Suprapubic skin (tissue), 4 donors: ENCODE measurements at regions not wholly inside any gene's neighbourhood (a gene's known extent, or its start where the extent isn't known, plus 50 kb on each side); places are given as distances from the start of the nearest gene placed in this dataset.

Experiments
- DNase-seq, 2 donors: peaks; one replicate each; pipeline ENCODE4 v3.0.0-alpha.2; 2019; ENCODE audit warnings: low spot score in 2 of 2
- H3K27ac ChIP-seq: fragments of 200-600 bp; sonication (generic); one replicate; pipeline ENCODE4 v1.5.1; 2019
- H3K27me3 ChIP-seq: fragments of 200-600 bp; sonication (generic); one replicate; pipeline ENCODE4 v1.5.1; 2019
- H3K36me3 ChIP-seq: fragments of 200-600 bp; sonication (generic); one replicate; pipeline ENCODE4 v1.5.1; 2019
- H3K4me1 ChIP-seq: fragments of 200-600 bp; sonication (generic); one replicate; pipeline ENCODE4 v1.5.1; 2019
- H3K4me3 ChIP-seq: fragments of 200-600 bp; sonication (generic); one replicate; pipeline ENCODE4 v1.5.1; 2019; ENCODE audit warnings: mild to moderate bottlenecking
- H3K9me3 ChIP-seq: fragments of 200-600 bp; sonication (generic); one replicate; pipeline ENCODE4 v1.5.1; 2019
- CTCF ChIP-seq, 2 donors: fragments of 200-600 bp in 1 of 2; fragments of 450-650 bp in 1 of 2; sonication (generic) in 1 of 2; IDR thresholded peaks; one replicate each; pipeline ENCODE4 v1.5.1; 2016 to 2019; ENCODE audit warnings: antibody characterized with exemption in 2 of 2, mild to moderate bottlenecking in 1 of 2, moderate library complexity in 1 of 2
- EP300 ChIP-seq: sonication (generic); formaldehyde crosslinking; IDR thresholded peaks from one replicate; pipeline ENCODE4 v1.6.1; 2017; ENCODE audit warnings: antibody characterized with exemption
- POLR2A ChIP-seq, 2 donors: fragments of 450-650 bp; IDR thresholded peaks; one replicate each; pipeline ENCODE4 v1.6.1; 2017; ENCODE audit warnings: antibody characterized with exemption in 2 of 2, mild to moderate bottlenecking in 2 of 2, moderate library complexity in 2 of 2
- POLR2AphosphoS5 ChIP-seq, 3 donors: sonication (generic); formaldehyde crosslinking; IDR thresholded peaks; one replicate each; pipeline ENCODE4 v1.6.1; 2017; ENCODE audit warnings: antibody characterized with exemption in 3 of 3
- WGBS: methylation state at CpG from one replicate; pipeline ENCODE4 v1.1.5; 2018; 5-methylcytosine and 5-hydroxymethylcytosine counted together

- H3K4me3 ChIP-seq = no peak overlapping the region
- no peak for TF ChIP-seq POLR2A (IDR thresholded peaks at IDR 0.05)
- TF ChIP-seq POLR2AphosphoS5 (IDR thresholded peaks at IDR 0.05) = no peak
- no peak for TF ChIP-seq CTCF (IDR thresholded peaks at IDR 0.05)
- no peak for TF ChIP-seq EP300
- no peaks in the 10 kb centered on the region for H3K36me3 ChIP-seq
- DNase-seq = no peak
- no peaks in the 10 kb centered on the region for H3K4me1 ChIP-seq
- WGBS = 44% methylated on average over 1 of the region's 1 CpG
- no peaks in the 10 kb centered on the region for H3K27me3 ChIP-seq
- H3K9me3 ChIP-seq = no peaks in the 10 kb centered on the region
- H3K27ac ChIP-seq = no peak overlapping the region
These were observed 878.8 kb downstream of the TSN start for GRCh38 chr2:122634256-122634655.

DNA sequence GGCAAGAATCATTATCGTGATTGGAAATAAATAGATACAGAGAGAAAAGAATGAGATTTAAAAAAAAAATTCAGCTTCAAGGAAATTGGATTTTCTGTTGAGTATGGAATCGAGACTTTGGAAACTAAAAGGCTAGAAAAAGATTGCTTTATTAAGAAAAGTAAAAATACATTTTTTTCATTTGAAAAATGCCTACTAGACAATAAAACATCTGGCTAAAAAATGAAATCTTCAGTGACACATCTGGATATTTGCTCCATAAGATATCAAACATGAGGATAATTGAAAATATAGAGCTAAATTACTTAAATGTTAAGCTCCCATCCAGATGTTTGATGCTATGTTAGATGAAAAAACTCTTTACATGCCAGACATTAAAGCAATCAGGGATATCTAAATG, 879.5 kb downstream of the TSN start:
- Histone ChIP-seq H3K27ac (no peak overlapping the region), H3K9me3 (no peaks in the 10 kb centered on the region), H3K36me3 (no peaks in the 10 kb centered on the region), H3K4me1 (no peaks in the 10 kb centered on the region), H3K27me3 (no peaks in the 10 kb centered on the region), H3K4me3 (no peak overlapping the region)
- 87% methylated on average over 2 of the region's 2 CpGs for WGBS
- no peak for DNase-seq
- TF ChIP-seq POLR2AphosphoS5 (IDR thresholded peaks at IDR 0.05) (no peak), EP300 (no peak), POLR2A (IDR thresholded peaks at IDR 0.05) (no peak), CTCF (IDR thresholded peaks at IDR 0.05) (no peak)

- no peak for DNase-seq
- Histone ChIP-seq H3K36me3 (no peaks in the 10 kb centered on the region), H3K27ac (no peak overlapping the region), H3K27me3 (no peaks in the 10 kb centered on the region), H3K9me3 (no peaks in the 10 kb centered on the region), H3K4me3 (no peak overlapping the region), H3K4me1 (no peaks in the 10 kb centered on the region)
- 33% methylated on average over 1 of the region's 1 CpG for WGBS
- no peak for TF ChIP-seq POLR2AphosphoS5 (IDR thresholded peaks at IDR 0.05)
- TF ChIP-seq POLR2A (IDR thresholded peaks at IDR 0.05) = no peak
- TF ChIP-seq EP300 = no peak
- TF ChIP-seq CTCF (IDR thresholded peaks at IDR 0.05) = no peak
These were observed 880.2 kb downstream of the TSN start for GRCh38 chr2:122635686-122636085.

DNA sequence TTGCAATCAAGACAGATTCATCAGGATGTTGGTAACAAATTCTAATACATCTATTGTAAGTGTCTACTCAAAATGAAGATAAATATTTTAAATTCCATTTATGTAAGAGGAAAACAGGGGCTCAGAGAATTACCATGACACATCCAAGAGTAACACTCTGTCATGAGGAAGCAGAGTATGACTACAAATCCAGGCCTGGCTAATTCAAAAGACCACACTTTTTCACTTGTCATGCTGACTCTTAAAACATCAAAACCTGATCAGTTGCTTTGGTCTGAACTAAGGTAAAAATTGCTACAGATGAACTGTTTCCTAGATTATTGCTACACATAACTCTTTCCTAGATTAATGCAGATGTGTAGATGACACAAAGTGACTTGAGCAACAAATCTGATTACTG, 880.6 kb downstream of the TSN start:
- Histone ChIP-seq H3K4me1 (no peaks in the 10 kb centered on the region), H3K9me3 (no peaks in the 10 kb centered on the region), H3K36me3 (no peaks in the 10 kb centered on the region), H3K27me3 (no peaks in the 10 kb centered on the region), H3K4me3 (no peak overlapping the region), H3K27ac (no peak overlapping the region)
- TF ChIP-seq CTCF (IDR thresholded peaks at IDR 0.05) (no peak), POLR2AphosphoS5 (IDR thresholded peaks at IDR 0.05) (no peak), POLR2A (IDR thresholded peaks at IDR 0.05) (no peak), EP300 (no peak)
- no peak for DNase-seq

GRCh38 chr2:122639176-122639575, 883.7 kb downstream of the TSN start:
- Histone ChIP-seq H3K4me3 (no peak overlapping the region), H3K9me3 (no peaks in the 10 kb centered on the region), H3K36me3 (no peaks in the 10 kb centered on the region), H3K4me1 (no peaks in the 10 kb centered on the region), H3K27me3 (no peaks in the 10 kb centered on the region), H3K27ac (no peak overlapping the region)
- no peak for DNase-seq
- 49% methylated on average over 4 of the region's 4 CpGs for WGBS
- TF ChIP-seq CTCF (IDR thresholded peaks at IDR 0.05) (no peak), EP300 (no peak), POLR2A (IDR thresholded peaks at IDR 0.05) (no peak), POLR2AphosphoS5 (IDR thresholded peaks at IDR 0.05) (no peak)
